ENCODE measurements at regions not wholly inside any gene's neighbourhood (a gene's known extent, or its start where the extent isn't known, plus 50 kb on each side); places are given as distances from the start of the nearest gene placed in this dataset.

DNA sequence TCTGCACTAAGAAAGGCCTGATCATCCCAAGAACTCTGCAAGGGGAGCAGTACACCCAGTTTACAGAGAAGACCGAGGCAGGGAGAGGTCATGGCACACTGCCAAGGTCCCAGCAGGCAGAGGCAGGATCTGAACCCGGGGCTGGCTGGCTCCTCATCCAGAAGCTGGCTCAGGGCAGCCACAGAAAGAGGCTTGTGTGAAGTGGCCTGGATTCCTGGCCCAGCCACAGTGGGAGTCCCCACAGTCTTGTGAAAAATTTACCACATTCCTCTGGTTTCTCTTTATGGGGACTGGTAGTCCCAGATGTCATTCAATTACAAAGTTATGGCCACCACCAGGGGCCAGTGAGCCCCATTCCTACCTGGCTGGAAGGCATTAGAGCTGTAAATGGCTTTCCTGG, 440.5 kb downstream of the MIAT start:
- TF ChIP-seq FOXP2 (optimal IDR thresholded peaks at IDR 0.05; ENCODE audit: borderline replicate concordance, extremely low read depth, extremely low read length, insufficient read depth) (no peak), POLR2AphosphoS5 (IDR thresholded peaks at IDR 0.05; ENCODE audit: low read depth, low read length) (no peak), SIN3A (IDR thresholded peaks at IDR 0.05; ENCODE audit: borderline replicate concordance, insufficient read depth, low read length) (no peak), TAF1 (IDR thresholded peaks at IDR 0.05; ENCODE audit: borderline replicate concordance, insufficient read depth, low read length) (no peak)
- TF ChIP-seq, protein P1, sequence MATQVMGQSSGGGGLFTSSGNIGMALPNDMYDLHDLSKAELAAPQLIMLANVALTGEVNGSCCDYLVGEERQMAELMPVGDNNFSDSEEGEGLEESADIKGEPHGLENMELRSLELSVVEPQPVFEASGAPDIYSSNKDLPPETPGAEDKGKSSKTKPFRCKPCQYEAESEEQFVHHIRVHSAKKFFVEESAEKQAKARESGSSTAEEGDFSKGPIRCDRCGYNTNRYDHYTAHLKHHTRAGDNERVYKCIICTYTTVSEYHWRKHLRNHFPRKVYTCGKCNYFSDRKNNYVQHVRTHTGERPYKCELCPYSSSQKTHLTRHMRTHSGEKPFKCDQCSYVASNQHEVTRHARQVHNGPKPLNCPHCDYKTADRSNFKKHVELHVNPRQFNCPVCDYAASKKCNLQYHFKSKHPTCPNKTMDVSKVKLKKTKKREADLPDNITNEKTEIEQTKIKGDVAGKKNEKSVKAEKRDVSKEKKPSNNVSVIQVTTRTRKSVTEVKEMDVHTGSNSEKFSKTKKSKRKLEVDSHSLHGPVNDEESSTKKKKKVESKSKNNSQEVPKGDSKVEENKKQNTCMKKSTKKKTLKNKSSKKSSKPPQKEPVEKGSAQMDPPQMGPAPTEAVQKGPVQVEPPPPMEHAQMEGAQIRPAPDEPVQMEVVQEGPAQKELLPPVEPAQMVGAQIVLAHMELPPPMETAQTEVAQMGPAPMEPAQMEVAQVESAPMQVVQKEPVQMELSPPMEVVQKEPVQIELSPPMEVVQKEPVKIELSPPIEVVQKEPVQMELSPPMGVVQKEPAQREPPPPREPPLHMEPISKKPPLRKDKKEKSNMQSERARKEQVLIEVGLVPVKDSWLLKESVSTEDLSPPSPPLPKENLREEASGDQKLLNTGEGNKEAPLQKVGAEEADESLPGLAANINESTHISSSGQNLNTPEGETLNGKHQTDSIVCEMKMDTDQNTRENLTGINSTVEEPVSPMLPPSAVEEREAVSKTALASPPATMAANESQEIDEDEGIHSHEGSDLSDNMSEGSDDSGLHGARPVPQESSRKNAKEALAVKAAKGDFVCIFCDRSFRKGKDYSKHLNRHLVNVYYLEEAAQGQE (IDR thresholded peaks at IDR 0.05; ENCODE audit: insufficient read depth in 1 of 2, low read depth in 2 of 2, low read length in 2 of 2) = no peak

DNA sequence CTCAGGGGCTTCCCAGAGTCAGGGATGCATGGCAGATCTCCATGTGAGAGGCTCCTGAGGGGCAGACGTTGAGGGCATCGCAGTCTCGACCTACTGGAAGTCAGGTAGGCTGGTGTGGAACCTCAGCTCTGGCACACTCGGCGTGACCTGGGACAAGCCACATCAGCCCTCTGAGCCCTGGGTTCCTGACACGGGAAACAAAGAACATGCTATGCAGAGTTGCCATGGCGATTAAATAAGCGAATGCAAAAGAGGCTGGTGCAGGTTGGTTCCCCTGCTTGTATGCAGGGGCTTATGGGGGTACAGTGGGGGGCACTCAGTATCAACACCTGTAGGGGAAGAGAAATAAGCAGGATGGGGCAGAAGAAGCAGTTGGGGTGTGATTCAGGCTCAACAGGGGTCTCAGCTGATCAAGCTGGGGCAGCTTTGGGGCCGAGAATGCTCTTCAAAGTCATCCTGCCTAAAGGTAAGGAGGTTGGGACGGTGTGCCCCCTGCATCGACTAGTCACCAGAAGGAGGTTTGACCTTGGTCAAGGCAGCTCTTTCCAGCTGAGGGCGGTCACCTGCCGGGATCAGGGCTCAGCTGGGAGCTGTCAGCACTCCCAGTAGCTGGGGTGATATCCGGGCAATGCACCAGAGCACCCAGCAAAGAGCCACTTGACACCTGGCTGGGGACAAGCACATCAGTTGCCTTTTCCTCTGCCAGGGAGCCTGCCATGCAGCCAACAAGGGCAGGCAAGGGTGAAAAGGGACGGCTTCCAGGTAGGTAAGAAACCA, 442.7 kb downstream of the MIAT start:
- no peak for TF ChIP-seq SIN3A (IDR thresholded peaks at IDR 0.05; ENCODE audit: borderline replicate concordance, insufficient read depth, low read length)
- TF ChIP-seq TAF1 (IDR thresholded peaks at IDR 0.05; ENCODE audit: borderline replicate concordance, insufficient read depth, low read length) = no peak
- TF ChIP-seq, protein P1 (IDR thresholded peaks at IDR 0.05; ENCODE audit: insufficient read depth in 1 of 2, low read depth in 2 of 2, low read length in 2 of 2) = no peak
- no peak for TF ChIP-seq POLR2AphosphoS5 (IDR thresholded peaks at IDR 0.05; ENCODE audit: low read depth, low read length)
- TF ChIP-seq FOXP2 (optimal IDR thresholded peaks at IDR 0.05; ENCODE audit: borderline replicate concordance, extremely low read depth, extremely low read length, insufficient read depth) = no peak

DNA sequence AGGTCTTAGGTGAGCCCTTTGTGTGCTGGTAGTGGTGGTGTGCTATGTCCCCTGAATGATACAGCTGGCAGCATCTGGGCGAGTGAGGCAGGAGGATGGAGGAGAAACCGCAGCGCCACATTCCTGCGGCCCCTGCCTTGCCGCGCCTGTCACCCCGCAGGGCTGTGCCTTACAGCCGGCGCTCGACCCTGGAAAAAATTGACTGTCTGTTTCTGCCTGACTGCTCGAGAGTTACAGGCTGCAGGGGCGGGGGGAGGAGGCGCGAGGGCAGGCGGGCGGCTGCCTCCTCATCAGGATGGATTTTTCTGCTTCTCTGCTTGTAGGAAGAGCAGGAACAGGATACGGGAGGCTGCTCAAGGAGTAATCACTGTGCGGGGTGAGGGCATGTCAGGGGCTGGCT, 443.4 kb downstream of the MIAT start:
- TF ChIP-seq POLR2AphosphoS5 (IDR thresholded peaks at IDR 0.05; ENCODE audit: low read depth, low read length) (no peak), SIN3A (IDR thresholded peaks at IDR 0.05; ENCODE audit: borderline replicate concordance, insufficient read depth, low read length) (no peak), FOXP2 (optimal IDR thresholded peaks at IDR 0.05; ENCODE audit: borderline replicate concordance, extremely low read depth, extremely low read length, insufficient read depth) (no peak), TAF1 (IDR thresholded peaks at IDR 0.05; ENCODE audit: borderline replicate concordance, insufficient read depth, low read length) (no peak)

- TF ChIP-seq, protein P1 (IDR thresholded peaks at IDR 0.05; ENCODE audit: insufficient read depth in 1 of 2, low read depth in 2 of 2, low read length in 2 of 2) = no peak
- TF ChIP-seq SIN3A (IDR thresholded peaks at IDR 0.05; ENCODE audit: borderline replicate concordance, insufficient read depth, low read length) = no peak
- TF ChIP-seq FOXP2 (optimal IDR thresholded peaks at IDR 0.05; ENCODE audit: borderline replicate concordance, extremely low read depth, extremely low read length, insufficient read depth) = no peak
- TF ChIP-seq TAF1 (IDR thresholded peaks at IDR 0.05; ENCODE audit: borderline replicate concordance, insufficient read depth, low read length) = no peak
- TF ChIP-seq POLR2AphosphoS5 (IDR thresholded peaks at IDR 0.05; ENCODE audit: low read depth, low read length) = no peak
Measured at GRCh38 chr22:27101288-27101687, 443.9 kb downstream of the MIAT start.

GRCh38 chr22:27104449-27104848, 447.1 kb downstream of the MIAT start:
- TF ChIP-seq, protein P1 (IDR thresholded peaks at IDR 0.05; ENCODE audit: insufficient read depth in 1 of 2, low read depth in 2 of 2, low read length in 2 of 2) = no peak
- TF ChIP-seq TAF1 (IDR thresholded peaks at IDR 0.05; ENCODE audit: borderline replicate concordance, insufficient read depth, low read length) = no peak
- no peak for TF ChIP-seq FOXP2 (optimal IDR thresholded peaks at IDR 0.05; ENCODE audit: borderline replicate concordance, extremely low read depth, extremely low read length, insufficient read depth)
- no peak for TF ChIP-seq SIN3A (IDR thresholded peaks at IDR 0.05; ENCODE audit: borderline replicate concordance, insufficient read depth, low read length)
- TF ChIP-seq POLR2AphosphoS5 (IDR thresholded peaks at IDR 0.05; ENCODE audit: low read depth, low read length) = no peak

All from PFSK-1 (cell line).